ENCODE measurements at regions not wholly inside any gene's neighbourhood (a gene's known extent, or its start where the extent isn't known, plus 50 kb on each side); places are given as distances from the start of the nearest gene placed in this dataset.

GRCh38 chr4:108520807-108521206 lies 99.6 kb upstream of the RPL34 start:
- DNase-seq: no peak

DNA sequence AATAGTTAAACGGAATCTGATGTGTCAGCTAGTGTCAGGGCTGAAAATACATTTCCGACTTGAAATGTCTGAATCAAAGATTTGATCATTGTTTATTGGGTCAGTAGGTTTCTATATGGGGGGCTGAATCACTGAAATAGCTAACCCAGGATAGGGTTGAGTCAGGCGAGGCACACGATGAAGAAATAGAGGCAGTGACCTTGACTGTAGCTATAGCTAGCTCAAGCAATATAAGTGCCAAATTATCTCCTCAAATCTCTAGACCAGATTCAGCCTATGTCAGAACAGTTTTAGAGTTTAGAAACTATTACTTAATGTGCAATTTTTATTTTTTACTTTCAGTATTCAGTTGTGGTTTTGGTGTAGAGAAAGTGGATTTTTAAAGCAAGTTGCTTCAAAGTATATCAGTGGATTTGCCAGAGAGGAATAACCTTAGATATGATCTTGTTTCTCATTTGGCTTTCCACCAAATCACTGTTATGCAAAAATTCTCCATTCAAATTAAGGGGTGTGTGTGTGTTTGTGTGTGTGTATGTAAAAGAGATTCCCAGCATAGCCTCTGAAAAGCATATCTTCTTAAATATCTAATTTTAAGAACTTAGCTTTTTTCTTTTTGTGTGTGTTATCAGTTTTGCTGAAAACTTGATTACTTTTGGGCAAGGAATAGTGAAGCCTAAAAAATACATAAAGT lies 100.3 kb upstream of the RPL34 start:
- no peak for DNase-seq

DNA sequence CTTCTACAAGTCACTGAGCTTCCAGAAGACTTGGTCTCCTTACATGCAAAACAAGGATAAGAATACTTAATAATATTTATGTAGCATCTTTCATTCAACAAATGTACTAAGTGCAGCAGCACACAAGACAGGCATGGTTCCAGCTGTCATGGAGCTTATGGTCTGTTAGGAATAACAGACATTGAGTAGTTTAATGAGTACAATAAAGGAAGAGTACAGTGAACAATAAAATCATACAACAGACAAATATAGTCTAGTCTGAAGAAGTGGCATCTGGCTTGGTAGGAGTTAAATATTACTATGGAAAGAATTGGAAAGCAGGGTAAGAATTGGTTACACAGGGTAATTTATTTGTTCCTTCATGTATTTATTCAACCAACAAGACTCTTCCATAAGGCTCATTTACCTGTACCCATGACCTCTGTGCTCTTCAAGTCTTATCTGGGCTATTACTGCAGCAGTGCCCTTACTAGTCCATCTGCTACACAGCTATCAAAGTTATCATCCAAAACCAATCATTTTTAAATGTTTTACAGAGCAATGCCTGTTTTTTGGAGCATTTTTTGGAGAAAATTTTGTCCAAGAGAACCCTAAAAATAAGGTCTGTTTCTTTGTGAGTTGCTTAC lies 101.1 kb upstream of the RPL34 start:
- no peak for DNase-seq

DNA sequence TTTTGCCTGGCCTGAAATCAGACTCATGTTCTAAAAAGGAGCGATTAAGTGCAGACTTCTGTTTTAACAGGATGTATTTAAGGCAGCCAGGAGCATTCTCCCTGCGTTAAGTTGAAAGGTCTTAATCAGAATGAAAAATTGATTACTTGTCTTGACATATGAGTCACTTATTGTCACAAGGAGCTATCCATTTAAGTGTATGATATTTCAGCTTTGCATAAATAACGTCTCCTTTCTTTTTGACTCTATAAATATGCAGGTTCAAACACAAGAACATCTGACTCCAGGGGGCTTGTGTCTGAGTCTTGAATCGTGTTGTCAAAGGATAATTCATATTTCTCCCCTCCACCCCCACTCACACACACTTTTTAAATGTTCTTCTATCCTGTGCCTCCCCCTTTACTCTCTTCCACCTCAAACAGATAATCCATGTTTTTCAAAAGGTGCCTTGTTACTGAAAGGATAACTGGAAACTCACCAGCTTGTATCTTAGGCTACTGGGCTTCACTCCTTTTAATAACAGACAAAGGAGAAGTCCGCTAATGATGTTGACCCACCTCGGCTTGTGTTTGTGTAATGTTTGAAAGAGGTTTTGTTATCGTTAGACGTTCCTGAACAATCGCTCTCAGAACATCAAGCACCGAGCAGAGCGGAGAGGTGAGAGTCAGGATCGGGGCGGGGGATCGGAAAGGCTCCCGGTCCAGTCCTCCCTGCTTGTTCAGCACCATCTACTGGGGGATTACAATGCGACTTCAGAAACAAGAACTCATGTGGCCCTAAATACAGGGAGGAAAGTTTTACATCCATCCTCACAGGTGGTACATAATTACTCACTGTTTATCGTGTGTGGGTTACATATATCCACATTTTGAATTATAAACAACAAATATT lies 107.5 kb upstream of the RPL34 start:
- peak; percentile 34 for DNase-seq

- no peak for DNase-seq
These were observed 108.8 kb upstream of the RPL34 start for GRCh38 chr4:108511618-108512017.

DNA sequence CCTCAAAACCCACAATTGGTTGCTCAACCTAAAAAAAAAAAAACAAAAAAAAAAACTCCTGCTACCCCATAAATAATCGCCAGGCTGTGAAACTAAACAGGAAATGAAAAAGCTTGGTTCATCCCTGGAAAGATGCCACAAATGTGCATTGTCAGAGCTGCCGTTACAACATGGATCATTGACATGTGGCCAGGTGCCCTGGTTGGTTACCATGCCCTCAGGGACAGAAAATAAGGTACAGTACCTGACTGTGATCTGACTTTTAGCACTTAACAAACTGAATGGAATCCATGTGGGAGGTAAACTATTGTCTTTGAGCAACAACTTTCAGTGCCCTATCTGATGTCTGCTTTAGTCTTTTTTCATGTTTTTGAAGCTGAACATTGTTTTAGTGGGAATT lies 118.0 kb upstream of the RPL34 start:
- DNase-seq: no peak

- DNase-seq: no peak
These were observed 121.5 kb upstream of the RPL34 start for GRCh38 chr4:108498925-108499324.

DNA sequence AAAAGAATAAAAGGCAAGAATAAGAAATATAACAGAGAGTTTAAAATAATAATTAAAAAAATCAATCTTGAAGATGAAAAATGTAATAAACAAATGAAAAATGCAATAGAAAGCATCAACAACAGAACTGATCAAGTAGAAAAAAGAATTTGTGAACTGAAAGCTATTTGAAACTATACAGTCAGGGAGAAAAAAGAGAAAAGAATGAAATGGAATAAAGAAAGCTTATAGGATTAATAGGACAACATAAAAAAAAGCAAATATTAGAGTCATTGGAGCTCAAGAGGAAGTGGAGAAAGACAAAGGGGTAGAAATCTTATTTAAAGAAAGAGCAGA lies 126.8 kb upstream of the RPL34 start:
- no peak for DNase-seq

GRCh38 chr4:108492816-108493595 lies 127.4 kb upstream of the RPL34 start:
- no peak for DNase-seq

- DNase-seq: no peak
These were observed 131.5 kb upstream of the RPL34 start for GRCh38 chr4:108488865-108489264.

GRCh38 chr4:108486046-108486445 lies 134.3 kb upstream of the RPL34 start:
- DNase-seq: no peak

- DNase-seq: no peak
These were observed 136.2 kb upstream of the RPL34 start for GRCh38 chr4:108484187-108484586.

DNA sequence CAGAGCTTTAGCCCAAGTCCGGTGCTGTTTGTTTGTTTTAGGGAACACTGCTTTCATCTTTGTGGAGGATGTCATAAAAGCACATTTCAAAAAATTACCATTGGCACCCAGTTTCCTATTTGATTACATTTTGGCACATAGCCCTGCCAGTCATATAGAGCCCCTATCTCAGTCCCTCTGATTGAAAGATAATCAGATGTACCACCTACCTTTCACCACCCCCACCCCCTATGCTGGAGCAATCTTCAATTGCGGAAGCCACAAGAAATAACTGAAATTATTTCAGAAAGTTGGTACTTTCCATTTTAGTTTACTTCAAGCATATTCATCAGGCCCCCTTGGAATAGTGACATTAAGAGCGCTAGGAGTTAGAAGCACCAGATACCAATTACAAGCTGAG lies 136.7 kb upstream of the RPL34 start:
- no peak for DNase-seq

DNA sequence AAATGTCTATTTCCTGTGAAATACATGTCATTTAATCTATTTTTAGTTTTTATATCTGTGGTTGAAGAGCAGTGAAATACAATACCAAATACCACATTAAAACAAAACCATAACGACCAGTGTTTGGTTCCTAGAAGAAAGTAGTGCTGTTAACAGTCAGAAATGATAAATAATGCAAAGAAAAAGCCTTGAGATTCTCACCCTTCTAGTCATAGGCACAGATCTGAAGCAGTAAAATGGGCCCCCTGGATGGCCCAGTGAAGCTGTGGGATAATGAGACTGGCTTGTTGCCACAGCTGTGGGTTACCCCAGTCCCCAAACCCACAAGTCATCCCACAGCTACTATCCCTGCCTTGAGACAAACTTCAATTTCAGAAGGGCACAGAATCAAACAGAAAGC lies 137.3 kb upstream of the RPL34 start:
- DNase-seq: no peak

DNA sequence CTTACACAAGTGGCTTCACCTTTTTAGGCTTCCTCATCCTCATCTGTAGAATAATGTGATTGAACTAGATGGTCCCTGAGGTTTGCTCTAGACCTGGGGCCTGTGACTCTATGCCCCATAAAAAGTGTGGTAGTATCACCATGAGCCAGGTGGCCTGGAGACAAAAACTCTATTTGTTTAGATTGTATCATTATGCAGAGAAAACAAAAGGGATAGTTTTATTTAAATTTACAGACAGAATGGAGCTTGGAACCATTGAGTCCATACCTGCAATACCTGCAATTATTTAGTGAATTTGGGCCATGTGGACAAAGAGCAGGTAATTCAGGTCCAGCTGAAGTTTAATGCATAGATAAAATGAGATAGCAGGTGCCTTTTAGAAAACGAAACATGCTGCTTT lies 139.5 kb upstream of the RPL34 start:
- DNase-seq: no peak

- DNase-seq: no peak
These were observed 142.8 kb upstream of the RPL34 start for GRCh38 chr4:108477527-108478108.

DNA sequence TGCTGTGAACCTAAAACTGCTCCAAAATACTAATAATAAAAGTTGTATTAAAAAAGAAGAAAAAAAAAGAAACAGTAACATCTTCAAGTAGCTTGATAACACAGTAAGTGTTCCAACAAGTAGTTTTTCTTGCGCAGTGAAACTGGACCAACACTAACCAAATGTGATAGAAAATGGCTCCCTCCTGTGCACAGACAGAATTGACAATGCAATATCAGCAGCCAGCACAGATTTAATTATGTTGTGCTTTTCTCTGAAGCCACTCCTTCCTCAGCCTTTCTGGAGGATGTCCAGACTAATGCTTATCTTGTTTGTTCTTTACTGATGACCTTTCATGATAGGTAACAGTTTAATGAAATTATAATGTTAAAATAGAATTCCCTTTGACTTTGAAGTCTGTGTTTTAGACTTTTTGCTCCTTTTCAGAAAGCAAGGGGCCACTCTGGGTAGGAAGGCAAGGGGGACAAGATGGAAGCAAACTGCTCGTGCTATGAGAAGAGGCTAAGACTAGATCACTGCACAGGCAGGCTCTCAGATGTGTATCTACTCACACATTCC lies 147.1 kb upstream of the RPL34 start:
- DNase-seq: no peak

DNA sequence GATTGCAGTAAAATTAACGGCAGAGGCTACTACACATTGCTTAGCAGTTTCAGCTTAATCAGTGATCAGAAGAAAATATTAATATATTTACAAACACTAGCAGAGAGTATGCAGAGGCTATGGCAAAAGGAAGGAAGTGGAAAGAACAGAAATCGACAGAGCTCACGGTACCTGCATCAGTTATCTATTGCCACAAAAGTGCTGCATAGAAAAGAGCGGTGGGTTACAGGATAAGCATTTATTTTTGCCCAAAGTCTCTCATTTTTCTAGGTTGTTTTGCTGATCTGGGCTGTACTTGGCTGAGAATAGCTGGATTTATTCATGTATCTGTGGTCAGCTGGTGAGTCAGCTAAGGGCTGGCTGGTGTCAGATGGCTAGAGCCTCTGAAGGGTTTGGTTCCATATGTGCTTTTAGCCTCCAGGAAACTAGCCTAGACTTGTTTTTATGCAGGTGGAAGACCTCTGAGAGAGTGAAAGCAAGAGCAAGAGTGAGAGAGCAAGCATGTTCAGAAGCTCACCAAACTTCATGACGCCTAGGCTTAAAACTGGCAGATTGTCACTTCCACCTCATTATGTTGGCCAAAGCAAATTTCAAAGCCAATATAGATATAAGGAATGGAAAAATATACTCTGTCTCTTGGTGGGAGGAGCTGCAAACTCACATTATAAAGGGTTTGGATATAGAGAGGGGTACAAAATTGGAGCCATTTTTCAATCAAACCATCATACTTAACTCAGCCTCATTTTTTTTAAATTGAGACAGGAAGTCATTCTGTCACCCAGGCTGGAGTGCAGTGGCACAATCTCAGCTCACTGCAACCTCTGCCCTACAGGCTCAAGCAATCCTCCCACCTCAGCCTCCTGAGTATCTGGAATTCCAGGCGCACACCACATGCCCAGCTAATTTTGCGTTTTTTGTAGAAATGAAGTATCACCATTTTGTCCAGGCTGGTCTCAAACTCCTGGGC lies 153.2 kb upstream of the RPL34 start:
- DNase-seq: no peak

DNA sequence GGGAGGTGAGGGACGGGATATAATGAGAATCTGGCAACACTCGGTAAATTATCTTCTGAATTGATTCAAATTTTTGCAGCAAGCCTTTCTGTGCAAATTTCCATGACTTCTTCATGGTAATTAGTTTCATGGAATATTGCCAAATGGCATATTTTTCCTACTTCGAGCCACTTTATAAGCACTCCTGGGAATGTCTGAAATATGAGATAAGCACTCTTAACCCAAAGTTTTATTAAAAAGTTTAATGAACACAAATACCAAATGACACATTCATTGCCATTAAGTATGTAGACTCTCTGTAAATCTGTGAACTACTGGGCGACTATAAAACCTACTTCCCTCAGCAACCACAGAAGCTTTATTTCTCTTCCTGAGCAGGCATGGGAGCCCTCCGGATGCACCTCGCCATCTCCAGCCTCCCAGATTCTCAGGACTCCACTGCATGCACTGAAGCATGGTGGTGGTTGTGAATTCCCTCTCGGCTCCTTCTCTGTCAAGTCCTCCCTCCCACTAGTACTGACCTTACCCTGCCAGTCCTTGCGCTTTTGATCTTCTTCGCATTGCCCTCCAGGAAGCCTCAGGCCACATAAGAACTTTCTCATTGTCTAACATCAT lies 154.4 kb upstream of the RPL34 start:
- DNase-seq: no peak

- no peak for DNase-seq
These were observed 161.7 kb upstream of the RPL34 start for GRCh38 chr4:108458681-108459080.

- no peak for DNase-seq
These were observed 166.1 kb upstream of the RPL34 start for GRCh38 chr4:108454227-108454626.
